HG02642 (cell line): ENCODE measurements at regions not wholly inside any gene's neighbourhood (a gene's known extent, or its start where the extent isn't known, plus 50 kb on each side); places are given as distances from the start of the nearest gene placed in this dataset.
"Not testable (repeated sequence)": the region's sequence is repeated elsewhere in the genome, so short reads cannot be mapped to it uniquely, and the experiment has no call there.

Source experiments
- ATAC-seq: cut with Tn5 transposase; IDR thresholded peaks from one replicate; pipeline ENCODE4 v1.9.1; 2021; ENCODE audit warnings: mild to moderate bottlenecking; ENCODE audit not compliant: unreplicated experiment, poor library complexity

- ATAC-seq: no peak
These were observed 141.3 kb upstream of the CENPW start for GRCh38 chr6:126198631-126199030.

GRCh38 chr6:126199466-126199865, 140.4 kb upstream of the CENPW start:
- no peak for ATAC-seq

- ATAC-seq: no peak
These were observed 137.2 kb upstream of the CENPW start for GRCh38 chr6:126202707-126203106.

GRCh38 chr6:126204126-126204525, 135.8 kb upstream of the CENPW start:
- ATAC-seq: no peak

- ATAC-seq: no peak
These were observed 135.3 kb upstream of the CENPW start for GRCh38 chr6:126204598-126204997.

GRCh38 chr6:126206504-126207246, 133.2 kb upstream of the CENPW start:
- no peak for ATAC-seq

GRCh38 chr6:126210398-126211075, 129.4 kb upstream of the CENPW start:
- ATAC-seq: no peak

- no peak for ATAC-seq
These were observed 122.4 kb upstream of the CENPW start for GRCh38 chr6:126217497-126217896.

GRCh38 chr6:126220901-126221300, 119.0 kb upstream of the CENPW start:
- not testable (repeated sequence) for ATAC-seq

- no peak for ATAC-seq
These were observed 111.8 kb upstream of the CENPW start for GRCh38 chr6:126227833-126228702.

- no peak for ATAC-seq
These were observed 107.2 kb upstream of the CENPW start for GRCh38 chr6:126232671-126233070.

GRCh38 chr6:126233192-126233591, 106.7 kb upstream of the CENPW start:
- ATAC-seq: no peak

- no peak for ATAC-seq
These were observed 104.6 kb upstream of the CENPW start for GRCh38 chr6:126235363-126235762.

- no peak for ATAC-seq
These were observed 94.8 kb upstream of the CENPW start for GRCh38 chr6:126245077-126245476.

- ATAC-seq: no peak
These were observed 87.8 kb upstream of the CENPW start for GRCh38 chr6:126252154-126252553.

GRCh38 chr6:126253431-126253830, 86.5 kb upstream of the CENPW start:
- ATAC-seq: no peak

- ATAC-seq: no peak
These were observed 81.8 kb upstream of the CENPW start for GRCh38 chr6:126258150-126258549.

- ATAC-seq: no peak
These were observed 78.0 kb upstream of the CENPW start for GRCh38 chr6:126261792-126262421.

GRCh38 chr6:126264265-126264664, 75.7 kb upstream of the CENPW start:
- no peak for ATAC-seq

GRCh38 chr6:126266664-126267063, 73.3 kb upstream of the CENPW start:
- ATAC-seq: no peak

- no peak for ATAC-seq
These were observed 72.3 kb upstream of the CENPW start for GRCh38 chr6:126267626-126268025.
